Fibroblast of pulmonary artery (primary cell): ENCODE measurements at regions not wholly inside any gene's neighbourhood (a gene's known extent, or its start where the extent isn't known, plus 50 kb on each side); places are given as distances from the start of the nearest gene placed in this dataset.

Experiments used
- DNase-seq: peaks from one replicate; pipeline ENCODE4 v3.0.0-alpha.2; 2010; ENCODE audit warnings: low read depth
- H3K4me3 ChIP-seq: replicated peaks from 2 replicates; pipeline ENCODE4 v1.5.1; 2011; ENCODE audit warnings: low read depth, mild to moderate bottlenecking, control low read depth, low read length, moderate library complexity
- CTCF ChIP-seq: IDR thresholded peaks from 2 replicates; pipeline ENCODE4 v1.5.1; 2011; ENCODE audit warnings: mild to moderate bottlenecking, control low read depth, low read length, inconsistent platforms; ENCODE audit errors: missing control alignments

- no peak for TF ChIP-seq CTCF
- no peak for DNase-seq
- H3K4me3 ChIP-seq, result no peak overlapping the region
Observed at GRCh38 chr11:104306862-104307474, 143.0 kb upstream of the PDGFD start.

GRCh38 chr11:104301776-104302175 is 137.8 kb upstream of the PDGFD start:
- no peak for TF ChIP-seq CTCF
- no peak overlapping the region for H3K4me3 ChIP-seq
- DNase-seq, result no peak

- peak; percentile 53 for DNase-seq
- no peak for TF ChIP-seq CTCF
Observed at GRCh38 chr11:104291646-104292045, 127.7 kb upstream of the PDGFD start.

GRCh38 chr11:104286129-104286528 is 122.2 kb upstream of the PDGFD start:
- no peak overlapping the region for H3K4me3 ChIP-seq
- no peak for TF ChIP-seq CTCF
- DNase-seq, result peak; percentile 20

More at GRCh38 chr11:104291646-104292045, 127.7 kb upstream of the PDGFD start:
- H3K4me3 ChIP-seq, result no peak overlapping the region

- no peak for DNase-seq
- H3K4me3 ChIP-seq, result no peak overlapping the region
- no peak for TF ChIP-seq CTCF
Observed at GRCh38 chr11:104279587-104279986, 115.6 kb upstream of the PDGFD start.

- DNase-seq, result peak; percentile 52
- no peak overlapping the region for H3K4me3 ChIP-seq
- no peak for TF ChIP-seq CTCF
Observed at GRCh38 chr11:104275992-104276391, 112.0 kb upstream of the PDGFD start.

GRCh38 chr11:104260456-104260855 is 96.5 kb upstream of the PDGFD start:
- no peak for DNase-seq
- no peak for TF ChIP-seq CTCF

More at GRCh38 chr11:104260456-104260855, 96.5 kb upstream of the PDGFD start:
- H3K4me3 ChIP-seq, result no peak overlapping the region
